ENCODE measurements at regions not wholly inside any gene's neighbourhood (a gene's known extent, or its start where the extent isn't known, plus 50 kb on each side); places are given as distances from the start of the nearest gene placed in this dataset.

DNA sequence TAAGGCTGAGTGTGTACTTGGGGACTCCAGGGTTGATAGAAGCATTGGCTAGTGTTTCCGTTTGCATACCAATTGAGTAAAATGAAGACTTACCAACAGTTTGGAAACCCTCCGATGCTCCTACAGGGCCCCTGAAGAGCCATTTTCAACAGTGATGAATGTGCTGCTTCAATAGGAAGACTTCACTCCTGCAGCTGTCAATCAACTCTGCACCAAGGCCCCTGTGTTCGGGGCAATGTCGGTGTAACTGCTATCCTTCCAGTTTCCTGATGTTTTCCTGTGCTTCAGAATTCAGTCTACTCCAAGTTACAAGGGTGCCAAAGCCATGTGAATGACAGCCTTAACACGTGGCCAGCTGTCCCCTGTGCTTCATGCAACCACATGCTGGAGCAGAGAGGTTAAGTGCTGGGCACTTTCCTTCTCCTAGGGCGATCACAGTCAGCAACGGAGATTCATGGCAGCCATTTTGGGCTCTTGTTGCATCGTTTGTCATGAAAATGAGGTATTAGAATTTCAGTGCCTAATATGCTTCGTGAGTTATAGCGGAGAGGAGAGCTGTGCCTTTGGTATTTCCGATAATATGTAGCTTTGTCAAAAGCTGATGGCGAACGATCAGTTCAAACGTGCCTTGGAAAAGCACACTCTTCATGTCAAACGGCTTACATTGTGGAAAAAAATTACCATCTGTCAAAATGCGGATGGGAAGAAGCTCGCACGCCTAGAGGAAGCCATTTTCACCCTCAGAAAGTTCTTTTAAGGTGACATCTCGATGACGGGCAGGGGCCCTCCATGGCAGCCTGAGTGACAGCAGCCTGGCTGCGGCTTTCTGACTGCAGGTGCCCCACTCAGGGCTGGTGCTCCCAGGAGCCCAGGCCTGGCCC is 287.8 kb downstream of the ACTR3B start:
- intact Hi-C loops (cut with micrococcal nuclease): no loop called here
- H3K36me3 Mint-ChIP-seq (ENCODE audit: insufficient read depth, unreplicated experiment): no peaks in the 10 kb centered on the region
- DNase-seq (ENCODE audit: unreplicated experiment): no peak
- POLR2A ChIA-PET: no interaction called here
- no peak overlapping the region for H3K4me3 Mint-ChIP-seq (ENCODE audit: unreplicated experiment)
- peaks cover 11% of the 10 kb centered on the region for H3K9me3 Mint-ChIP-seq (ENCODE audit: unreplicated experiment)
- no peak overlapping the region for H3K27ac Mint-ChIP-seq (ENCODE audit: low read depth, unreplicated experiment)
- BruUV-seq (replicated peaks): no TSS peak
- TF ChIP-seq, protein P1, sequence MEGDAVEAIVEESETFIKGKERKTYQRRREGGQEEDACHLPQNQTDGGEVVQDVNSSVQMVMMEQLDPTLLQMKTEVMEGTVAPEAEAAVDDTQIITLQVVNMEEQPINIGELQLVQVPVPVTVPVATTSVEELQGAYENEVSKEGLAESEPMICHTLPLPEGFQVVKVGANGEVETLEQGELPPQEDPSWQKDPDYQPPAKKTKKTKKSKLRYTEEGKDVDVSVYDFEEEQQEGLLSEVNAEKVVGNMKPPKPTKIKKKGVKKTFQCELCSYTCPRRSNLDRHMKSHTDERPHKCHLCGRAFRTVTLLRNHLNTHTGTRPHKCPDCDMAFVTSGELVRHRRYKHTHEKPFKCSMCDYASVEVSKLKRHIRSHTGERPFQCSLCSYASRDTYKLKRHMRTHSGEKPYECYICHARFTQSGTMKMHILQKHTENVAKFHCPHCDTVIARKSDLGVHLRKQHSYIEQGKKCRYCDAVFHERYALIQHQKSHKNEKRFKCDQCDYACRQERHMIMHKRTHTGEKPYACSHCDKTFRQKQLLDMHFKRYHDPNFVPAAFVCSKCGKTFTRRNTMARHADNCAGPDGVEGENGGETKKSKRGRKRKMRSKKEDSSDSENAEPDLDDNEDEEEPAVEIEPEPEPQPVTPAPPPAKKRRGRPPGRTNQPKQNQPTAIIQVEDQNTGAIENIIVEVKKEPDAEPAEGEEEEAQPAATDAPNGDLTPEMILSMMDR (IDR thresholded peaks at IDR 0.05; ENCODE audit: unreplicated experiment): no peak
- H3K27me3 Mint-ChIP-seq (ENCODE audit: insufficient read depth, unreplicated experiment): no peaks in the 10 kb centered on the region
- no peaks in the 10 kb centered on the region for H3K4me1 Mint-ChIP-seq (ENCODE audit: insufficient read depth, unreplicated experiment)
- CTCF ChIA-PET: no interaction called here

DNA sequence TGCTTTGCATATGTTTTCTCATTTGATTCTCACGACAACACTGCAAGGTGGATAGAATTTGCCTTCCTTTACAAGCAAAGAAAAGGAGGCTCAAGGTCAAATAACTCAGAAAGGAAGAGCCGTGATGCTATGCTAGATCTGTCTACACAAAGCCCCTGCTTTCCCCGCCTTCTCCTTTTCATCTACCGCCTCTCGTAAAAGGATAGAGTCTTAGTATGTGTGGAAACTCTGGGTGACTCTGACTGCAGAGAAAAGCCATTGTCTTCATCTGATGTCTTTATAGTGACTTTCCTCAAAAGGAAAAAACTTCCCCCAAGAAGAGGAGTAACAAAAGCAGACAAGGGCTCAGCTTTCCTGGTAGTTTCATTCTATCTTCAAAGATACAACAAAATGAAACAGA is 292.7 kb downstream of the ACTR3B start:
- BruUV-seq (replicated peaks): no TSS peak
- Mint-ChIP-seq H3K27me3 (ENCODE audit: insufficient read depth, unreplicated experiment) (no peaks in the 10 kb centered on the region), H3K4me3 (ENCODE audit: unreplicated experiment) (no peak overlapping the region), H3K36me3 (ENCODE audit: insufficient read depth, unreplicated experiment) (no peaks in the 10 kb centered on the region), H3K9me3 (ENCODE audit: unreplicated experiment) (no peaks in the 10 kb centered on the region), H3K4me1 (ENCODE audit: insufficient read depth, unreplicated experiment) (no peaks in the 10 kb centered on the region), H3K27ac (ENCODE audit: low read depth, unreplicated experiment) (no peak overlapping the region)
- no peak for DNase-seq (ENCODE audit: unreplicated experiment)
- ChIA-PET CTCF (no interaction called here), POLR2A (no interaction called here)
- TF ChIP-seq, protein P1 (IDR thresholded peaks at IDR 0.05; ENCODE audit: unreplicated experiment): no peak
- intact Hi-C loops (cut with micrococcal nuclease): no loop called here

DNA sequence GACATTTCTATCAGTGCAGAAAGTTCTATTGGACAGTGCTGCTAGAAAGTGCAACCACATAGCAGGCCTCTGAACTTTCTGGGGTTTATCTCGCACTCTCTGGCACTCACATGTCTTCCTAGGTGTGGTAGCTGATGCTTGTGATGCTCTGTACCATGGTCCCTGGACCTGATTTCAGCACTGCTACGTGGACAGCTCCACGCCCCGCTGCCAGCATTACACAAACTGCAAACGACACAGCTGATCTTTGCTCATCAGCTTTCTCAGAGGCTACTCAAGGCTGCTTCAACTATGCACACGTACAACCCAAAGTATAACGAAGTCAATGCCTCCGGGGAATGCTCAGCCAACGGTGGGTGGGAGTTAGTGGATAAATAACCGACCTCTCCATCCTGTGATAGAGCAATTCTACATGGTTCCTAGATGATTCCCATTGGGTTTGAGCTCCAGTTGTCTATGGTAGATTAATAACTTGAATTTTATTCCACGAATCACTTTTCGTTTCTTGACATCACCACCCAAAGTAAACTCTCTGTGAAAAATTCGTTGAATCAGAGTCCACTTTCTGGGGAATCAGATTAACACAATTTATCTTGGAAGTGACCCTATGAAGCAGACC is 302.5 kb downstream of the ACTR3B start:
- no peak overlapping the region for H3K27ac Mint-ChIP-seq (ENCODE audit: low read depth, unreplicated experiment)
- intact Hi-C loops (cut with micrococcal nuclease): no loop called here
- ChIA-PET POLR2A (no interaction called here), CTCF (interaction anchor here (0.5 kb wide), 1 partner anchor 1355 kb away, joined by 3 read pairs; no protein-coding TSS in a partner anchor)
- BruUV-seq (replicated peaks): no TSS peak
- peaks cover 5% of the 10 kb centered on the region for H3K36me3 Mint-ChIP-seq (ENCODE audit: insufficient read depth, unreplicated experiment)
- H3K4me3 Mint-ChIP-seq (ENCODE audit: unreplicated experiment): no peak overlapping the region
- TF ChIP-seq, protein P1 (IDR thresholded peaks at IDR 0.05; ENCODE audit: unreplicated experiment): no peak
- H3K9me3 Mint-ChIP-seq (ENCODE audit: unreplicated experiment): peaks cover 7% of the 10 kb centered on the region
- H3K27me3 Mint-ChIP-seq (ENCODE audit: insufficient read depth, unreplicated experiment): no peaks in the 10 kb centered on the region
- H3K4me1 Mint-ChIP-seq (ENCODE audit: insufficient read depth, unreplicated experiment): no peaks in the 10 kb centered on the region
- peak; percentile 1 for DNase-seq (ENCODE audit: unreplicated experiment)

DNA sequence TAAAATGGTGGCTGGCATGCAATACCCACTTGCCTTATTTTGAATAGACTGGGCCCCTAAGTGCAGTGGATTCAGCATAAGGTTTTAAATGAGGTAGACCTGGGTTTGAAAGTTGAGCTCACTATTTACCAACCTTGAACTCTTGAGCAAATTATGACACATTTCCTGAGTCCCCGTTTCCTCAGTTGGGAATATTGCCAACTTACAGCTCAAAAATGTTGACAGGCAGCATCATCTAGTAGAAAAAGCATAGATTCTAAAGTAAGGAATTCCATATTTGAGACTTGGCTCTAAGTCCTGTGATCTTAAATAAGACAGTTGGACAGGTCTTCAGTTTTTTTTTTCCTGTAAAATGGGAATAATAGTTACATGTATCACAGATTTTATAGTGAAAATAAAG is 305.5 kb downstream of the ACTR3B start:
- Mint-ChIP-seq H3K27ac (ENCODE audit: low read depth, unreplicated experiment) (no peak overlapping the region), H3K36me3 (ENCODE audit: insufficient read depth, unreplicated experiment) (peaks cover 3% of the 10 kb centered on the region), H3K4me3 (ENCODE audit: unreplicated experiment) (no peak overlapping the region), H3K9me3 (ENCODE audit: unreplicated experiment) (peaks cover 8% of the 10 kb centered on the region), H3K27me3 (ENCODE audit: insufficient read depth, unreplicated experiment) (no peaks in the 10 kb centered on the region), H3K4me1 (ENCODE audit: insufficient read depth, unreplicated experiment) (no peaks in the 10 kb centered on the region)
- ChIA-PET CTCF (interaction anchor here (0.7 kb wide), 1 partner anchor 24 kb away, joined by 5 read pairs; no protein-coding TSS in a partner anchor), POLR2A (no interaction called here)
- intact Hi-C loops (cut with micrococcal nuclease): no loop called here
- no peak for DNase-seq (ENCODE audit: unreplicated experiment)
- no TSS peak for BruUV-seq (replicated peaks)
- TF ChIP-seq, protein P1 (IDR thresholded peaks at IDR 0.05; ENCODE audit: unreplicated experiment): no peak
